Right atrium auricular region (tissue), 2 donors: ENCODE measurements at regions not wholly inside any gene's neighbourhood (a gene's known extent, or its start where the extent isn't known, plus 50 kb on each side); places are given as distances from the start of the nearest gene placed in this dataset.
"Not testable (repeated sequence)": the region's sequence is repeated elsewhere in the genome, so short reads cannot be mapped to it uniquely, and the experiment has no call there.

Experiments used
- DNase-seq: peaks from one replicate; pipeline ENCODE4 v3.0.0-alpha.2; 2019; ENCODE audit warnings: low spot score
- H3K27ac ChIP-seq, 2 donors: fragments of 200-600 bp; sonication (generic); 1 replicate in 1 of 2; 2 replicates in 1 of 2; pipeline ENCODE4 v1.5.1; 2016 to 2019
- H3K27me3 ChIP-seq, 2 donors: fragments of 200-600 bp; sonication (generic); one replicate each; pipeline versions ENCODE4 v1.5.1 to v1.6.0; 2017 to 2019
- H3K36me3 ChIP-seq: fragments of 200-600 bp; sonication (generic); one replicate; pipeline ENCODE4 v1.5.1; 2016
- H3K4me1 ChIP-seq, 2 donors: fragments of 200-600 bp; sonication (generic); one replicate each; pipeline versions ENCODE4 v1.5.1 to v1.6.0; 2017 to 2019
- H3K4me3 ChIP-seq, 2 donors: fragments of 200-600 bp; sonication (generic); 1 replicate in 1 of 2; 2 replicates in 1 of 2; pipeline ENCODE4 v1.5.1; 2017 to 2019; ENCODE audit warnings: mild to moderate bottlenecking in 1 of 2, moderate library complexity in 1 of 2
- H3K9me3 ChIP-seq, 2 donors: fragments of 200-600 bp; sonication (generic); one replicate each; pipeline ENCODE4 v1.5.1; 2019
- TF ChIP-seq, protein P1 (sequence below), 2 donors: fragments of 200-600 bp; sonication (generic); IDR thresholded peaks; one replicate each; pipeline ENCODE4 v1.5.1; 2019; ENCODE audit warnings: antibody characterized with exemption in 2 of 2

DNA sequence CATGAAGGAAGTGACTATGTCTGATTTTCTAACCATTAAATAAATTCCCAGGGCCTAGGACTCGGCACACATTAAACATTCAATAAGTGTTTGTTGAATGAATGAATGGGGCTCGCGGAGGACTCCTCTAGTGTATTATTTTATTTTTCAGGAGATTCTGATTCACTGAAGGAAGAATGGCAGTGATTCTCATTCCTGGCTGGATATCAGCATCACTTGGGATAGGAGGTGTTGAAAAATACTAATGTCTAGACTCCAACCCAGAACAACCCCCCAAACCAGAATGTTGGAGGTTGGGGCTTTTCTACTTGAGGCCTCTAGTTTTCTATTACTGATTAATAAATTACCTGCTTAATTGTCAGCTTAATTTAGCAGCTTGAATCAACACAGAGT lies 195.4 kb downstream of the BTBD3 start:
- Histone ChIP-seq H3K4me3 (no peak overlapping the region), H3K27me3 (no peaks in the 10 kb centered on the region), H3K4me1 (peaks cover 0 to 13% of the 10 kb centered on the region in 2 donors), H3K27ac (peak overlapping the region in 1 of 2 donors; percentile 17), H3K9me3 (no peaks in the 10 kb centered on the region), H3K36me3 (no peaks in the 10 kb centered on the region)
- TF ChIP-seq, protein P1, sequence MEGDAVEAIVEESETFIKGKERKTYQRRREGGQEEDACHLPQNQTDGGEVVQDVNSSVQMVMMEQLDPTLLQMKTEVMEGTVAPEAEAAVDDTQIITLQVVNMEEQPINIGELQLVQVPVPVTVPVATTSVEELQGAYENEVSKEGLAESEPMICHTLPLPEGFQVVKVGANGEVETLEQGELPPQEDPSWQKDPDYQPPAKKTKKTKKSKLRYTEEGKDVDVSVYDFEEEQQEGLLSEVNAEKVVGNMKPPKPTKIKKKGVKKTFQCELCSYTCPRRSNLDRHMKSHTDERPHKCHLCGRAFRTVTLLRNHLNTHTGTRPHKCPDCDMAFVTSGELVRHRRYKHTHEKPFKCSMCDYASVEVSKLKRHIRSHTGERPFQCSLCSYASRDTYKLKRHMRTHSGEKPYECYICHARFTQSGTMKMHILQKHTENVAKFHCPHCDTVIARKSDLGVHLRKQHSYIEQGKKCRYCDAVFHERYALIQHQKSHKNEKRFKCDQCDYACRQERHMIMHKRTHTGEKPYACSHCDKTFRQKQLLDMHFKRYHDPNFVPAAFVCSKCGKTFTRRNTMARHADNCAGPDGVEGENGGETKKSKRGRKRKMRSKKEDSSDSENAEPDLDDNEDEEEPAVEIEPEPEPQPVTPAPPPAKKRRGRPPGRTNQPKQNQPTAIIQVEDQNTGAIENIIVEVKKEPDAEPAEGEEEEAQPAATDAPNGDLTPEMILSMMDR (IDR thresholded peaks at IDR 0.05): no peak
- DNase-seq: no peak

DNA sequence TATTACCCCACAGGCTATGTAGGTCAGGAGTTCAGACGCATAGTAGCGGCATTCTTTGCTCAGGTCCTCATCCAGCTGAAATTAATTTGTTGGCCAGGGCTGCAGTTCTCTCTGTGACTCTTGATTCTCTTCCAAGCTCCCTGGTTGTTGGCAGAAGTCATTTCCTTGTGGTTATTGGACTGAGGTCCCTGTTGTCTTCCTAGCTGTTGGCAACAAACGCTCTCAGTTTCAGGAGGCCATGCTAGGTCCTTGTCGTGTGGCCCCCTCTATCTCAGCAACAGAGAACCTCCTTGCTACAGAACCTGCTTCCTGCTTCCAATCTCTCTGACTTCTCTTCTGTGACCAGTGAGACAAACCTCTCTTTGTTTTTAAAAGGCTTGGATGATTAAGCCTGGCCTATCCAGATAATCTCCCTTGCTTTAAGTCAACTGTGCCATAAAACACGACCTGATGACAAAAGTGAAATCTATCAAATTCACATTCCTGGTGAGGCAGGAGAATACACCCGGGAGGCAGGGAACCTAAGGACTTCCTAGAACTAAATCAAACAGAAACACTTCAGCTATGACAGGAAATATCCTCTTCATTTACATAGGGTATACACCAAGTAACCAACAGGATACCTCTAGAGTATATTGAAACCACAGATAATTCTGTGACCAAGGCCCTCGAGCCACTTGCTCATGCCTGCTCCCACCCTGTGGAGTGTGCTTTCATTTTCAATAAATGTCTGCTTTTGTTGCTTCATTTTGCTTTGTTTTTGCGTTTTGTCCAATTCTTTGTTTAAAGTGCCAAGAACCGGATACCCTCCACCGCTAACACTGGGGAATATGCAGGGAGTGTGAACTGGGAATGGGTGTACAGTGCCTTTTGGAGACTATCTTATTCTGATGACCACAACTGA lies 196.0 kb downstream of the BTBD3 start:
- H3K27ac ChIP-seq: peak overlapping the region in 1 of 2 donors; percentile 17
- DNase-seq: no peak
- H3K36me3 ChIP-seq: no peaks in the 10 kb centered on the region
- H3K4me3 ChIP-seq: no peak overlapping the region
- H3K9me3 ChIP-seq: no peaks in the 10 kb centered on the region
- no peaks in the 10 kb centered on the region for H3K27me3 ChIP-seq
- TF ChIP-seq, protein P1 (IDR thresholded peaks at IDR 0.05): no peak
- peaks cover 0 to 13% of the 10 kb centered on the region in 2 donors for H3K4me1 ChIP-seq

DNA sequence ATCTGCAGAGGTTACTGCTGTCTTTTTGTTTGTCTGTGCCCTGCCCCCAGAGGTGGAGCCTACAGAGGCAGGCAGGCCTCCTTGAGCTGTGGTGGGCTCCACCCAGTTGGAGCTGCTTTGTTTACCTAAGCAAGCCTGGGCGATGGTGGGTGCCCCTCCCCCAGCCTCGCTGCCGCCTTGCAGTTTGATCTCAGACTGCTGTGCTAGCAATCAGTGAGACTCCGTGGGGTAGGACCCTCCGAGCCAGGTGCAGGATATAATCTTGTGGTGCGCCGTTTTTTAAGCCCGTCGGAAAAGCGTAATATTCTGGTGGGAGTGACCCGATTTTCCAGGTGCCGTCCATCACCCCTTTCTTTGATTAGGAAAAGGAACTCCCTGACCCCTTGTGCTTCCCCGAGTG lies 211.4 kb downstream of the BTBD3 start:
- not testable (repeated sequence) for H3K36me3 ChIP-seq, H3K9me3 ChIP-seq, H3K27ac ChIP-seq, DNase-seq, H3K4me3 ChIP-seq, H3K4me1 ChIP-seq, H3K27me3 ChIP-seq

DNA sequence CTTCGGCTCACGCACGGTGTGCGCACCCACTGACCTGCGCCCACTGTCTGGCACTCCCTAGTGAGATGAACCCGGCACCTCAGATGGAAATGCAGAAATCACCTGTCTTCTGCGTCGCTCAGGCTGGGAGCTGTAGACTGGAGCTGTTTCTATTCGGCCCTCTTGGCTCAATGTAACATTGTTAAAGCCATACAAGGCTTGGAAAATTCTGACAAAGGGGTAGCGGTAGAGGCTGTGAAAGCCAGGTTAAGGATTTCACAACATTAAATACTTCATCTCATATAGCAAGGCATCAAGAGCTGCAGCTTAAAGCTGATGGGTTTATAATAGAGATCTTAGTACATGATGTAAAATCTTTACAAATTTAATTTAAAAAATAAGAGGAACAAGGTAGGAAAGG lies 211.8 kb downstream of the BTBD3 start:
- not testable (repeated sequence) for H3K27ac ChIP-seq, H3K9me3 ChIP-seq, H3K36me3 ChIP-seq, H3K4me3 ChIP-seq, DNase-seq, H3K27me3 ChIP-seq, H3K4me1 ChIP-seq

DNA sequence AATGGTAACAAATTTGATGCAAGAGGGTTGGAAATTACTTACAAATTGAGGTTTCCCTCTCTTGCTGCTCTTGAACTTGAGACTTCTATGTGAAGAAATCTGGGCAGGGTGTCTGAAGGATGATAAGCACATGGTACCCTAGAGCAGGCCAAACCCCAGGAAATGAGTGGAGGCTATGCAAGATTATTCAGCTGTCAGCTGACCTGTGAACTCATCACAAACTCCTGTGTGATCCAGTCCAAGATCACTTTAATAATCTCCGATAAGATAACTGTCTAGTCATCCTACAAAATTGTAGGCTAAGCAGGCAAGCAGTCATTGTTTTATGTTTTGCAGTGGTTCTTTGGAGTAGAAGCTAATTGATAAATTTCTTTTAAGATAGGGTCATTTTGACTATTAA lies 213.1 kb downstream of the BTBD3 start:
- H3K27ac ChIP-seq: no peak overlapping the region
- DNase-seq: no peak
- TF ChIP-seq, protein P1 (IDR thresholded peaks at IDR 0.05): no peak

DNA sequence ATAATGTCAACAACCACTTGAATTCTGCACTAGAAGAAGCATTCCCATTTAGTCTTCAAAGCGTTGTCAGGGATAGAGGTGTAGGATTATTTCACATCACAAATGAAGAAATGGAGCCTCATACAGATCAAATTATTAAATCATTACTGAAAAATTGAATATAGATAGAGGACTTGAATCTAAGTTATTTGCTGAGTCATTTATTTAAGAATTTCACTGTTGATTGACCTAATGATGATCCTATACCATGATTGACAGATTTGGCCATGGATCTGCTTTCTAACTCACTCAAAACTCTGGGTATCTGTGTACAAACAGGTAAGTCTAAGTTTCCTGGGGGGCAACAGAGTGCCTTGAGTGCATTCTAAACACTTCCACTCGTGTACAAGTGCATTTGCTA lies 215.9 kb downstream of the BTBD3 start:
- Histone ChIP-seq H3K27me3 (no peaks in the 10 kb centered on the region), H3K36me3 (no peaks in the 10 kb centered on the region), H3K9me3 (peaks cover 0 to 10% of the 10 kb centered on the region in 2 donors), H3K4me3 (no peak overlapping the region), H3K4me1 (no peaks in the 10 kb centered on the region), H3K27ac (no peak overlapping the region)
- no peak for DNase-seq
- TF ChIP-seq, protein P1 (IDR thresholded peaks at IDR 0.05): no peak

More for the DNA sequence above, 213.1 kb downstream of the BTBD3 start:
- Histone ChIP-seq H3K9me3 (no peaks in the 10 kb centered on the region), H3K4me1 (no peaks in the 10 kb centered on the region), H3K4me3 (no peak overlapping the region), H3K27me3 (no peaks in the 10 kb centered on the region), H3K36me3 (no peaks in the 10 kb centered on the region)

DNA sequence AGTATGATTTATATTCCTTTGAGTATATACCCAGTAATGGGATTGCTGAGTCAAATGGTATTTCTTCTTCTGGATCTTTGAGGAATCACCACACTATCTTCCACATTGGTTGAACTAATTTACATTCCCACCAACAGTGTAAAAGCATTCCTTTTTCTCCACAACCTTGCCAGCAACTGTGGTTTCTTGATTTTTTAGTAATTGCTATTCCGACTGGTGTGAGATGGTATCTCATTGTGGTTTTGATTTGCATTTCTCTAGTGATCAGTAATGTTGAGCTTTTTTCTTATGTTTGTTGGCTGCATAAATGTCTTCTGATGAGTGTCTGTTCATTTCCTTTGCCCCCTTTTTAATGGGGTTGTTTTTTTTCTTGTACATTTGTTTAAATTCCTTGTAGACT lies 228.3 kb downstream of the BTBD3 start:
- not testable (repeated sequence) for H3K27ac ChIP-seq, H3K4me1 ChIP-seq, H3K4me3 ChIP-seq, DNase-seq, H3K27me3 ChIP-seq, H3K36me3 ChIP-seq, H3K9me3 ChIP-seq
